ENCODE measurements at regions not wholly inside any gene's neighbourhood (a gene's known extent, or its start where the extent isn't known, plus 50 kb on each side); places are given as distances from the start of the nearest gene placed in this dataset.
"Not testable (repeated sequence)": the region's sequence is repeated elsewhere in the genome, so short reads cannot be mapped to it uniquely, and the experiment has no call there.

DNA sequence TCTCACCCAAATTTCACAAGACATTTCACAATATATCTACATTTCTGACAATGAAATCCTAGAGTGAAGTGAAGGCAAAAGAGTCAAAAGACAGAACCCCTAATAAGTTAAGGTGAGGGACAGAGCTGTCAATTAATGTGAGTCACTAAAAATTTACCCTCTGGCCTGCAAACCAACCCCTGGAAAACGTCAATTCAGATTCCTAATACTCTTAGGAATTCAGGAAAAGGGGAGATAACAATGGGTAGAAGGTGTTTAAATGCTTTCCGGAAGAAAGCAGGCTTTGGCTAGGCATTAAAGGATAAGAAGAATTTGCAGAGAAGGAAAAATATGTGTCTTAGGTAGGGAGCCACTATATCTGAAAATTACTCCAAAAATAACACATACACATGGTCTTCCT is 299.6 kb downstream of the INHBA start:
- no peak for DNase-seq
- WGBS, 3 donors = 56 to 61% (median 57%) methylated on average over 2 of the region's 2 CpGs
- no peaks in the 10 kb centered on the region for H3K36me3 ChIP-seq
- no peak overlapping the region for H3K4me3 ChIP-seq
- no peaks in the 10 kb centered on the region for H3K9me3 ChIP-seq
- H3K4me1 ChIP-seq (ENCODE audit: insufficient read depth) = no peaks in the 10 kb centered on the region
- no peaks in the 10 kb centered on the region for H3K27me3 ChIP-seq
- H3K27ac ChIP-seq = no peak overlapping the region
- TF ChIP-seq EP300 (IDR thresholded peaks at IDR 0.05) (no peak), CTCF (IDR thresholded peaks at IDR 0.05) (no peak), POLR2A (IDR thresholded peaks at IDR 0.05) (no peak)
- intact Hi-C loops (cut with DNase I) = no loop called here

GRCh38 chr7:41401833-41402232 is 301.1 kb downstream of the INHBA start:
- intact Hi-C loops (cut with DNase I) = no loop called here
- TF ChIP-seq CTCF (IDR thresholded peaks at IDR 0.05) (no peak), EP300 (IDR thresholded peaks at IDR 0.05) (no peak), POLR2A (IDR thresholded peaks at IDR 0.05) (no peak)
- H3K36me3 ChIP-seq = no peaks in the 10 kb centered on the region
- no peaks in the 10 kb centered on the region for H3K9me3 ChIP-seq
- 44 to 85% (median 77%) methylated on average over 4 of the region's 4 CpGs for WGBS, 3 donors
- H3K27ac ChIP-seq = no peak overlapping the region
- no peaks in the 10 kb centered on the region for H3K4me1 ChIP-seq (ENCODE audit: insufficient read depth)
- DNase-seq = no peak
- H3K27me3 ChIP-seq = no peaks in the 10 kb centered on the region
- H3K4me3 ChIP-seq = no peak overlapping the region

DNA sequence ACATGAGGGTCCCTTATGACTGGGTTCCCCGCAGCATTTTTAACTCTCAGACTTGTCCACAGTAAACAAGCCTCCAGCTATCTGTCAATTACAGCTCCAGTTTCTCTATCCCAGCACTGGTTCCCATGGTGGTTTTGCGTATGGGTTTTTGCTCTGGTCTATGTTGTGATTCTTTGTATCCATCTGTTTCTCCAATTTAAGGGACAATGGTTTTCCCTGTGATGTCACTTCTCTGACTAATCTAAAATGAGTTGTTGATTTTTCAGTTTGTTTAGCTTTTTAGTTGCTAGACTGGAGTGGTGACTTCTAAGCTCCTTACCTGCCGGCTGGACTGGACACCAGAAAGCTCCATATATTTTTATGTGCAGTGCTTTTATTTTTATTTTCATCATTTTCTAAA is 303.7 kb downstream of the INHBA start:
- Histone ChIP-seq H3K4me1 (ENCODE audit: insufficient read depth) (no peaks in the 10 kb centered on the region), H3K4me3 (no peak overlapping the region), H3K27ac (no peak overlapping the region), H3K27me3 (no peaks in the 10 kb centered on the region), H3K9me3 (no peaks in the 10 kb centered on the region), H3K36me3 (no peaks in the 10 kb centered on the region)
- WGBS, 3 donors = 96 to 98% (median 98%) methylated on average over 3 of the region's 3 CpGs
- intact Hi-C loops (cut with DNase I) = no loop called here
- TF ChIP-seq EP300 (IDR thresholded peaks at IDR 0.05) (no peak), POLR2A (IDR thresholded peaks at IDR 0.05) (no peak), CTCF (IDR thresholded peaks at IDR 0.05) (no peak)
- DNase-seq = no peak

GRCh38 chr7:41391818-41392217 is 311.1 kb downstream of the INHBA start:
- H3K4me3 ChIP-seq = no peak overlapping the region
- WGBS, 3 donors = 79 to 86% (median 81%) methylated on average over 3 of the region's 3 CpGs
- H3K27me3 ChIP-seq = no peaks in the 10 kb centered on the region
- intact Hi-C loops (cut with DNase I) = no loop called here
- H3K9me3 ChIP-seq = no peaks in the 10 kb centered on the region
- no peak overlapping the region for H3K27ac ChIP-seq
- TF ChIP-seq CTCF (IDR thresholded peaks at IDR 0.05) (no peak), EP300 (IDR thresholded peaks at IDR 0.05) (no peak), POLR2A (IDR thresholded peaks at IDR 0.05) (no peak)
- no peaks in the 10 kb centered on the region for H3K36me3 ChIP-seq
- no peaks in the 10 kb centered on the region for H3K4me1 ChIP-seq (ENCODE audit: insufficient read depth)
- DNase-seq = no peak

- H3K4me3 ChIP-seq; H3K9me3 ChIP-seq; DNase-seq; H3K27ac ChIP-seq; intact Hi-C loops (cut with DNase I); H3K36me3 ChIP-seq; H3K27me3 ChIP-seq; H3K4me1 ChIP-seq (ENCODE audit: insufficient read depth): not testable (repeated sequence)
- WGBS, 3 donors = 62 to 95% (median 78%) methylated on average over 3 of the region's 3 CpGs
These were observed 314.0 kb downstream of the INHBA start for GRCh38 chr7:41388933-41389332.
